PC-3 (cell line): ENCODE measurements at regions not wholly inside any gene's neighbourhood (a gene's known extent, or its start where the extent isn't known, plus 50 kb on each side); places are given as distances from the start of the nearest gene placed in this dataset.
"Not testable (repeated sequence)": the region's sequence is repeated elsewhere in the genome, so short reads cannot be mapped to it uniquely, and the experiment has no call there.

Experiments used
- ATAC-seq: fragments of 200-7000 bp; cut with Tn5 transposase; 2 replicates; pipeline ENCODE4 v1.9.1; 2020; ENCODE audit warnings: mild to moderate bottlenecking, moderate library complexity
- BruUV-seq: library from RNA; stranded (reverse); fragments of 400-500 nt; replicated peaks from 2 replicates; lab custom pipeline; 2021; lab: Mats Ljungman, UMichigan
- CTCF ChIA-PET: fragments of 300-600 bp; sonication (Branson Sonifier 250); formaldehyde crosslinking; loops from one replicate; lab custom pipeline; 2022; ENCODE audit warnings: antibody characterized with exemption; lab: Charles Lee
- POLR2A ChIA-PET: fragments of 300-600 bp; sonication (Branson Sonifier 250); formaldehyde crosslinking; loops from one replicate; lab custom pipeline; 2022; ENCODE audit warnings: antibody characterized with exemption; ENCODE audit not compliant: unreplicated experiment; lab: Charles Lee
- DNase-seq: peaks from one replicate; pipeline ENCODE4 v3.0.0-alpha.2; 2015
- H2AFZ ChIP-seq: fragments of 300-600 bp; sonication (generic); 2 replicates; pipeline ENCODE4 v1.6.0; 2016; ENCODE audit warnings: antibody characterized with exemption, low read length
- H3F3A ChIP-seq: fragments of 300-600 bp; sonication (generic); one replicate; pipeline ENCODE4 v1.6.0; 2017; ENCODE audit warnings: antibody characterized with exemption, low read length, control low read depth, mild to moderate bottlenecking; ENCODE audit not compliant: unreplicated experiment
- H3K27ac ChIP-seq: fragments of 300-600 bp; sonication (generic); 2 replicates; pipeline ENCODE4 v1.5.1; 2016; ENCODE audit warnings: mild to moderate bottlenecking, low read length
- H3K27me3 ChIP-seq: fragments of 300-600 bp; sonication (generic); 2 replicates; pipeline ENCODE4 v1.6.1; 2016; ENCODE audit warnings: low read length, mixed read lengths
- H3K36me3 ChIP-seq: fragments of 300-600 bp; sonication (generic); 2 replicates; pipeline ENCODE4 v1.6.1; 2016; ENCODE audit warnings: low read depth, mixed run types, low read length, mixed read lengths
- H3K4me1 ChIP-seq: fragments of 300-600 bp; sonication (generic); 2 replicates; pipeline ENCODE4 v1.5.1; 2016; ENCODE audit warnings: low read length; ENCODE audit not compliant: insufficient read depth
- H3K4me2 ChIP-seq: fragments of 300-600 bp; sonication (generic); 2 replicates; pipeline ENCODE4 v1.6.0; 2016; ENCODE audit warnings: low read length
- H3K4me3 ChIP-seq: fragments of 300-600 bp; sonication (generic); 2 replicates; pipeline ENCODE4 v1.5.1; 2016; ENCODE audit warnings: mild to moderate bottlenecking, low read length, mixed read lengths
- H3K79me2 ChIP-seq: fragments of 300-600 bp; sonication (generic); 2 replicates; pipeline ENCODE4 v1.6.1; 2017; ENCODE audit warnings: low read length, mixed read lengths
- H3K9ac ChIP-seq: fragments of 300-600 bp; sonication (generic); 2 replicates; pipeline ENCODE4 v1.6.0; 2016; ENCODE audit warnings: mild to moderate bottlenecking, low read length
- H3K9me2 ChIP-seq: fragments of 300-600 bp; sonication (generic); replicated peaks from 2 replicates; pipeline ENCODE4 v1.6.1; 2016; ENCODE audit warnings: mixed run types, low read length, mixed read lengths
- H3K9me3 ChIP-seq: fragments of 300-600 bp; sonication (generic); 2 replicates; pipeline ENCODE4 v1.6.1; 2016; ENCODE audit warnings: low read length, mixed read lengths
- H4K20me1 ChIP-seq: fragments of 300-600 bp; sonication (generic); 2 replicates; pipeline ENCODE4 v1.6.1; 2016; ENCODE audit warnings: low read length, mixed read lengths
- CTCF ChIP-seq: fragments of 300-600 bp; sonication (generic); conservative IDR thresholded peaks from 2 replicates; pipeline ENCODE4 v1.5.1; 2017; ENCODE audit warnings: antibody characterized with exemption, low read depth, mild to moderate bottlenecking, low read length
- EZH2 ChIP-seq: fragments of 300-600 bp; sonication (generic); IDR thresholded peaks from one replicate; pipeline ENCODE4 v1.6.1; 2017; ENCODE audit warnings: antibody characterized with exemption, mild to moderate bottlenecking, low read length; ENCODE audit not compliant: unreplicated experiment
- EZH2phosphoT487 ChIP-seq: fragments of 300-600 bp; sonication (generic); IDR thresholded peaks from 2 replicates; pipeline ENCODE4 v1.6.1; 2018; ENCODE audit warnings: mild to moderate bottlenecking, antibody characterized with exemption, low read length, borderline replicate concordance
- intact Hi-C: fragments of 100-400 bp; cut with micrococcal nuclease; formaldehyde crosslinking; loops from 2 replicates; pipeline ENCODE4 v1.9.0; 2023

DNA sequence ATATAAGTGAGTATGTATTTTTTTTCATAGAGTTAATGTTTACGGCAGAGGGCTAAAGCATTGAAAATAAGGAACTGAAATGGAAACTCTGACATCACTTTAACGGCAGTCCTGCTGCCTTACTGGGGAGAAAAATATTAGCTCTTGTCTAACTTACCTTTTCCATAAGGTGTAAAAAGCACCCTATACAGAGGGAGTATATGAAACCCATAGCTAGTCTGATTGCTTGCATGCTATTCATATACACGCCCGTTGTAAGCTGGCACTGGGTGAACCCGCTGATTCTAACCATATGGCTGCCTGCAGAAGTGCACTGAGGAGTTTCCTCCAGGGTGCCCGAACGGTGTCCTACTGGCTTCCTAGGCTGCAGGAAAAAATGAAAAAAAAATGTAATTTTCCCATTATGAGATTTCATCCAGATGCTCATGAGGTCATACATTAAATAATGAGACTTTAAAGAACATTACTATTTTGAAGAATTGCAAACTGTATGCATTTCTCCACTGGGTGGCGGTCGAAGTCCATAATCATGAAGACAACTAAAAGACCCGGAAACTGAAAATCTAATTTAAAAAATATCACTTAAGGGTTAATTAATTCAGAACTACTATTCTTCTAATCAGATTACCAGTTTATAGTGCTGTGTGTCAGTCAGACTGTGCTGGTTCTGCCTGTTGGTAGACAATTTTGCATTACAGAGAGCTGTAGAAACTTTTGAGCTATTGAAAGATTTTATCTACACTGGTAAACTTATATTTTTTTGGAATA is 144.7 kb downstream of the ALX1 start:
- Histone ChIP-seq H2AFZ (no peak overlapping the region), H3K9ac (no peak overlapping the region), H3K9me3 (no peaks in the 10 kb centered on the region), H3K4me3 (no peak overlapping the region), H3K27ac (no peak overlapping the region), H3K4me1 (no peaks in the 10 kb centered on the region), H3F3A (no peaks in the 10 kb centered on the region), H3K27me3 (peaks cover 21% of the 10 kb centered on the region; the same call in 1 of the 2 replicates), H4K20me1 (no peaks in the 10 kb centered on the region), H3K36me3 (no peaks in the 10 kb centered on the region), H3K9me2 (no peaks in the 10 kb centered on the region), H3K4me2 (no peak overlapping the region), H3K79me2 (no peaks in the 10 kb centered on the region)
- ATAC-seq (peak; percentile 72), DNase-seq (peak; percentile 66)
- BruUV-seq: no TSS peak
- intact Hi-C loops: loop anchor here (1.0 to 2.0 kb wide), 3 partner anchors 17 to 268 kb away; no protein-coding TSS in a partner anchor
- CTCF ChIA-PET: interaction anchor here (0.6 to 1.7 kb wide), 6 partner anchors 17 to 135 kb away, joined by 3 to 6 read pairs (median 4); no protein-coding TSS in a partner anchor
- POLR2A ChIA-PET: interaction anchor here (0.6 kb wide), 2 partner anchors 165 to 216 kb away, joined by 3 to 7 read pairs; no protein-coding TSS in a partner anchor
- TF ChIP-seq EZH2 (no peak), CTCF (peak; percentile 81)

DNA sequence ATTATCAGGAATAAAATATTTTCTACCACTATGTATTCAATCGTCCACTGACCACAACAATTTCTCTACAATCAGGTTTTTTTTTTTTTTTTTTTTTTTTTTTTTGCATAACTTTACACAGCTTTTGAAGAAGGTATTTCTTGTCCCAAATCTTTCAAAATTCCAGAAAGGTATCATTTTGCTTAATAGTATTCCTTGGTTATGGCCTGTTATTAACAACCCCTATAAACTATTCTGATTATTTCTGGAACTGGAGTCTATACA is 145.3 kb downstream of the ALX1 start:
- intact Hi-C loops: loop anchor here (1.0 to 2.0 kb wide), 2 partner anchors 16 to 24 kb away; no protein-coding TSS in a partner anchor
- ATAC-seq: no peak
- Histone ChIP-seq H3K4me1 (no peaks in the 10 kb centered on the region), H3K79me2 (no peaks in the 10 kb centered on the region), H2AFZ (no peak overlapping the region), H3K9me2 (no peaks in the 10 kb centered on the region), H3F3A (no peaks in the 10 kb centered on the region), H3K9ac (no peak overlapping the region), H3K4me3 (no peak overlapping the region), H3K4me2 (no peak overlapping the region), H3K27ac (no peak overlapping the region), H3K9me3 (no peaks in the 10 kb centered on the region), H4K20me1 (no peaks in the 10 kb centered on the region), H3K36me3 (no peaks in the 10 kb centered on the region), H3K27me3 (peaks cover 21% of the 10 kb centered on the region; the same call in 1 of the 2 replicates)
- POLR2A ChIA-PET: no interaction called here
- TF ChIP-seq CTCF (no peak), EZH2 (no peak), EZH2phosphoT487 (no peak)
- CTCF ChIA-PET: interaction anchor here (0.5 to 1.7 kb wide), 6 partner anchors 17 to 188 kb away, joined by 3 to 6 read pairs (median 4); no protein-coding TSS in a partner anchor
- DNase-seq: no peak
- BruUV-seq: no TSS peak

- no peak overlapping the region for H3K9ac ChIP-seq
- H3F3A ChIP-seq: no peaks in the 10 kb centered on the region
- ChIA-PET POLR2A (no interaction called here), CTCF (interaction anchor here (0.5 to 1.7 kb wide), 3 partner anchors 16 to 188 kb away, joined by 4 to 6 read pairs (median 6); no protein-coding TSS in a partner anchor)
- no peaks in the 10 kb centered on the region for H3K79me2 ChIP-seq
- BruUV-seq: no TSS peak
- H3K4me2 ChIP-seq: no peak overlapping the region
- ATAC-seq (no peak), DNase-seq (no peak)
- H3K27ac ChIP-seq: no peak overlapping the region
- no peak for TF ChIP-seq EZH2
- no peaks in the 10 kb centered on the region for H3K4me1 ChIP-seq
- peaks cover 16% of the 10 kb centered on the region; the same call in 1 of the 2 replicates for H3K27me3 ChIP-seq
- no peak overlapping the region for H2AFZ ChIP-seq
- no peaks in the 10 kb centered on the region for H3K9me3 ChIP-seq
- H3K4me3 ChIP-seq: no peak overlapping the region
- H3K36me3 ChIP-seq: no peaks in the 10 kb centered on the region
- intact Hi-C loops: loop anchor here (1.0 to 2.0 kb wide), 2 partner anchors 15 to 23 kb away; no protein-coding TSS in a partner anchor
- H4K20me1 ChIP-seq: no peaks in the 10 kb centered on the region
- H3K9me2 ChIP-seq: no peaks in the 10 kb centered on the region
These were observed 145.9 kb downstream of the ALX1 start for GRCh38 chr12:85425926-85426325.

DNA sequence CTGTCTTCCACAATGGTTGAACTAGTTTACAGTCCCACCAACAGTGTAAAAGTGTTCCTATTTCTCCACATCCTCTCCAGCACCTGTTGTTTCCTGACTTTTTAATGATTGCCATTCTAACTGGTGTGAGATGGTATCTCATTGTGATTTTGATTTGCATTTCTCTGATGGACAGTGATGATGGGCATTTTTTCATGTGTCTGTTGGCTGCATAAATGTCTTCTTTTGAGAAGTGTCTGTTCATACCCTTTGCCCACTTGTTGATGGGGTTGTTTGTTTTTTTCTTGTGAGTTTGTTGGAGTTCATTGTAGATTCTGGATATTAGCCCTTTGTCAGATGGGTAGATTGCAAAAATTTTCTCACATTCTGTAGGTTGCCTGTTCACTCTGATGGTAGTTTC is 153.1 kb downstream of the ALX1 start:
- H3K9me2 ChIP-seq, POLR2A ChIA-PET, H3F3A ChIP-seq, H3K36me3 ChIP-seq, DNase-seq, H3K9me3 ChIP-seq, ATAC-seq, BruUV-seq, H3K4me3 ChIP-seq, H4K20me1 ChIP-seq, H3K4me1 ChIP-seq, CTCF ChIA-PET, intact Hi-C loops, H3K4me2 ChIP-seq, H2AFZ ChIP-seq, H3K27me3 ChIP-seq, H3K79me2 ChIP-seq, H3K9ac ChIP-seq, H3K27ac ChIP-seq: not testable (repeated sequence)
